Prostate gland (tissue), 2 donors: ENCODE measurements at regions not wholly inside any gene's neighbourhood (a gene's known extent, or its start where the extent isn't known, plus 50 kb on each side); places are given as distances from the start of the nearest gene placed in this dataset.
A peak's percentile ranks its signal among the peaks of the same experiment; 100 is the strongest.

ENCODE experiments used
- POLR2AphosphoS5 ChIP-seq: sonication (generic); formaldehyde crosslinking; IDR thresholded peaks from one replicate; pipeline ENCODE4 v1.6.1; 2017; ENCODE audit warnings: antibody characterized with exemption
- TF ChIP-seq, protein P1 (sequence below), 4 experiments: fragments of 200-600 bp in 2 of 4; fragments of 450-650 bp in 2 of 4; sonication (generic) in 2 of 4; IDR thresholded peaks; 1 replicate in 3 of 4; 2 replicates in 1 of 4; pipeline ENCODE4 v1.5.1; 2016 to 2019; ENCODE audit warnings: antibody characterized with exemption in 4 of 4, mild to moderate bottlenecking in 2 of 4, moderate library complexity in 2 of 4

- TF ChIP-seq, protein P1, sequence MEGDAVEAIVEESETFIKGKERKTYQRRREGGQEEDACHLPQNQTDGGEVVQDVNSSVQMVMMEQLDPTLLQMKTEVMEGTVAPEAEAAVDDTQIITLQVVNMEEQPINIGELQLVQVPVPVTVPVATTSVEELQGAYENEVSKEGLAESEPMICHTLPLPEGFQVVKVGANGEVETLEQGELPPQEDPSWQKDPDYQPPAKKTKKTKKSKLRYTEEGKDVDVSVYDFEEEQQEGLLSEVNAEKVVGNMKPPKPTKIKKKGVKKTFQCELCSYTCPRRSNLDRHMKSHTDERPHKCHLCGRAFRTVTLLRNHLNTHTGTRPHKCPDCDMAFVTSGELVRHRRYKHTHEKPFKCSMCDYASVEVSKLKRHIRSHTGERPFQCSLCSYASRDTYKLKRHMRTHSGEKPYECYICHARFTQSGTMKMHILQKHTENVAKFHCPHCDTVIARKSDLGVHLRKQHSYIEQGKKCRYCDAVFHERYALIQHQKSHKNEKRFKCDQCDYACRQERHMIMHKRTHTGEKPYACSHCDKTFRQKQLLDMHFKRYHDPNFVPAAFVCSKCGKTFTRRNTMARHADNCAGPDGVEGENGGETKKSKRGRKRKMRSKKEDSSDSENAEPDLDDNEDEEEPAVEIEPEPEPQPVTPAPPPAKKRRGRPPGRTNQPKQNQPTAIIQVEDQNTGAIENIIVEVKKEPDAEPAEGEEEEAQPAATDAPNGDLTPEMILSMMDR (IDR thresholded peaks at IDR 0.05), result no peak
- peak; percentile 56 for TF ChIP-seq POLR2AphosphoS5
Observed at GRCh38 chrX:41022566-41022965, 62.7 kb upstream of the USP9X start.
